Caki2 (cell line): ENCODE measurements at regions not wholly inside any gene's neighbourhood (a gene's known extent, or its start where the extent isn't known, plus 50 kb on each side); places are given as distances from the start of the nearest gene placed in this dataset.
A peak's percentile ranks its signal among the peaks of the same experiment; 100 is the strongest.
"Not testable (repeated sequence)": the region's sequence is repeated elsewhere in the genome, so short reads cannot be mapped to it uniquely, and the experiment has no call there.

Experiments used
- DNase-seq: peaks from one replicate; pipeline ENCODE4 v3.0.0-alpha.2; 2015; ENCODE audit warnings: low read depth
- in situ Hi-C: cut with HindIII; loops from 2 replicates; pipeline ENCODE4 v1.10.0; 2016; ENCODE audit warnings: low sequenced_read_pairs, low pct_unique_long_range_greater_than_20kb, mixed read lengths

- no peak for DNase-seq
- in situ Hi-C loops: no loop called here
Measured at GRCh38 chr6:88512951-88513350, 346.8 kb upstream of the CNR1 start.

DNA sequence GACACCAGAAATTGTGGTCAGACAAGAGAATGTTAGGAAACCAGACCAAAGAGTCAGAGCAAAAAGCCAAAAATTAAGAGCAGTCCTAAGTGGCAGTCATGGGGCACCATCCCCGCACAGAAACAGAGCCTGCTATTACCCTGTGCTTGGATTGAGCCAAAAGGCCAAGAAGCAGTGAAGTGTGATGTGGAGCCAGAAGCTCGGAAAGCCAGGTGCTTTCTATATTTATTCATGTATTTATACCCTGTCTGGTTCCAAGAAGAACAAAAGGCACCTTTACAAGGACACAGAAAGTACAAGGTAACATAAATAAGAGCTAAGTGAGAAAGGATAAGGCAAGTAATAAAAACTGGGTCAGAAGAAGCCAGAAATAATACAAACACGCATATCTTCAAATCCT lies 336.2 kb upstream of the CNR1 start:
- no peak for DNase-seq
- in situ Hi-C loops: no loop called here

GRCh38 chr6:88499845-88500699 lies 333.9 kb upstream of the CNR1 start:
- in situ Hi-C loops: no loop called here
- no peak for DNase-seq

DNA sequence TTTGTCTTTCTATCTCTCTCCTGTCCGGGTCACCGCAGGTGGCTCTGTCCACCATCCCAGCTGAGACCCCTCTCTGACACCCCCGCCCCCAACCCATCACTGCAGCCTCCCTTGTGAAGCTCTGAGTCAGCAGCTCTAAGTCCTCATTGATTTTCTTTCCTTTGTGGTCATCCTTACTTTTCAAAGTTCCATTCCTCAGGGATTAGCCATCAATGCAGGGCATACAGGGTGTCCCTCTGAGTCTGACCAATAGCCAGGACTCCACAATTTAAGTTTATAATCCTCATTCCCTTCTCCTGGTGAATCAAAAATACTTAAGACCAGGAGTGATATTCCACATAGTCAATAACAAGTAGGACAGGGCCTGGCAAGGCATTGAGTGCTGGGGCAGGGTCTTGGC lies 333.3 kb upstream of the CNR1 start:
- no peak for DNase-seq

DNA sequence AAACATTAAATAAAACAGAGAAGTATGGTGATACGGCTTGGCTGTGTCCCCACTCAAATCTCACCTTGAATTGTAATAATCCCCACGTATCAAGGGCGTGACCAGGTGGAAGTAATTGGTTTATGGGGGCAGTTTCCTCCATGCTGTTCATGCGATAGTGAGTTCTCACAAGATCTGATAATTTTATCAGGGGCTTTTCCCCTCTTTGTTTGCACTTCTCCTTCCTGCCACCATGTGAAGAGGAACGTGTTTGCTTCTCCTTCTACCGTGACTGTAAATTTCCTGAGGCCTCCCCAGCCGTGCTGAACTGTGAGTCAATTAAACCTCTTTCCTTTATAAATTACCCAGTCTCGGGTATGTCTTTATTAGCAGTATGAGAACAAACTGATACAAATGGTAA lies 331.3 kb upstream of the CNR1 start:
- DNase-seq, in situ Hi-C loops: not testable (repeated sequence)

More for the DNA sequence above, 333.3 kb upstream of the CNR1 start:
- in situ Hi-C loops: no loop called here

GRCh38 chr6:88494401-88495140 lies 328.4 kb upstream of the CNR1 start:
- in situ Hi-C loops: no loop called here
- no peak for DNase-seq

GRCh38 chr6:88493717-88494116 lies 327.6 kb upstream of the CNR1 start:
- in situ Hi-C loops: no loop called here
- no peak for DNase-seq

DNA sequence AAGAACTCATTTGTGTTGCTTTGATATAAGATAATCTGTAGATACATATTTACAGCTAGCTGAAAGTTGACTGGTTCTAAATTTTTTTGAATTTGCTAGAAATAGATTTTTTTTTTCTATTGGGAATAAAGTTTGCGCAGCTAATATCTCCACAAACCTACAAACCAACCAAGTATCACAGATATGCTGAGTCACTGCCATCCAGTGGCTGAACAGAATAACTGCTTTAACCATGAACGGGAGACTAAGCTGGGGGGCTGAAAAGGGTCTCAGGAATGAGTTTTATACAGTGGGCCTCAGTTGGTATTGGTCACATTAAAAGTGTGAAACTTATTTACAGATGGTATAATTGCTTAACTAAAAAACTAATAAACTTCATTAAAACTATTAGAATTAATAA lies 326.7 kb upstream of the CNR1 start:
- in situ Hi-C loops: no loop called here

DNA sequence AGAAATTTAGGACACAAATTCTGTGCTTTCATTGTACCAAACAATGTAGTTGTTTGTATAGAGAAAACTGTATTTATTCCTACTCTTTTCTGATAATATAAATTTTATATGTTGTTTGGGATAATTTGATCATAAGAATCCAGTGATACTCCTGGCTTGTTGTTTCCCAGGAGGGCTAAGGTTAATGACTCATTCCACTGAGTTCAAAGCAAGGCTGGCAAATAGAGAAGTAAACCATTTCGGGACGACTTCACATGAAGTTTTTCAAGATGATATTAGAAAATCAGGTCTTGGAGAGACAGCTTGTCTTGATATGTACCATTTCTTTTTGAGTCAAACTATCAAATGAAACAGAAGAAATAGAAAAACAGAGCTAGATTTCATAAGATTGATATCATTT lies 326.1 kb upstream of the CNR1 start:
- in situ Hi-C loops: no loop called here
- no peak for DNase-seq

More for the DNA sequence above, 326.7 kb upstream of the CNR1 start:
- DNase-seq: peak; percentile 23

- in situ Hi-C loops: no loop called here
- no peak for DNase-seq
Measured at GRCh38 chr6:88491266-88491880, 325.2 kb upstream of the CNR1 start.

- DNase-seq: no peak
- in situ Hi-C loops: no loop called here
Measured at GRCh38 chr6:88490908-88491264, 324.7 kb upstream of the CNR1 start.

- DNase-seq: no peak
- in situ Hi-C loops: no loop called here
Measured at GRCh38 chr6:88490195-88490907, 324.2 kb upstream of the CNR1 start.

- no peak for DNase-seq
- in situ Hi-C loops: no loop called here
Measured at GRCh38 chr6:88483424-88483823, 317.3 kb upstream of the CNR1 start.

DNA sequence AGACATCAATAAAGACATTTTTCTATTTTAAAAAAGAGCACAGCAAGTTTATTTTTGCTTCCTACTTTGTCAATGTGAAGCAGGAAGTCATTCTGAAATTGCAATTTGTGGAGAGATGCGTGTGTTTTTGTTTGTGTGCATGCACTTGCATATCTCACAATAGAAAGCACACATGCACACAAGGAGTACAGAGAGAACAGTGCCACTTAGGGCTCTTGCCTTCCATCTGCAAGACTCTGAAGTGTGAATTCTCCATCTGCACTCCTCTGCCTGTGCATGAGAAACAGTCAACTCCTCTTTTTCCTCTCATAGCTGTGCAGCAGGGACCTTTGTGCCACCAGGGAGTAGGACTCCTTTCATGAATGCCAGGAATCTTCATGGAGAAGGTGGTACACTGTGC lies 316.3 kb upstream of the CNR1 start:
- no peak for DNase-seq
- in situ Hi-C loops: no loop called here

DNA sequence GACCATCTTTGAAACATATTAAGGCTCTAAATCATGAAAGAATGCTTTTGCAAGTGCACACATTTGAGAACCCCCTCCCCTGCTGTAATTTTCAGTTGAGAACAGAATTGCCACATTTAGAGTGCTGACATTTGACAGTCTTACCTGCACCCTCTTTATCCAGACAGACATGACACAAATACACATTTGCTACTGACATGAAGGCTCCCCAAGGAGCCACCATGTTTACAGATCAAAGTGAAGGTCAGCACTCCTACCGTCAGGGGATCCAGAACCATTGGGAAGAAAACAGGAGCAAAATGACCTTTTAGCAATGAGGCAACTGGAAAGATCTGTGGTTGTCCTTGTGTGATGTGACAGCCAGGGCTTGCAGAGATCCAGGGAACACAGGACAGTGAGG lies 315.4 kb upstream of the CNR1 start:
- no peak for DNase-seq
- in situ Hi-C loops: no loop called here

GRCh38 chr6:88480816-88481215 lies 314.7 kb upstream of the CNR1 start:
- no peak for DNase-seq
- in situ Hi-C loops: no loop called here

DNA sequence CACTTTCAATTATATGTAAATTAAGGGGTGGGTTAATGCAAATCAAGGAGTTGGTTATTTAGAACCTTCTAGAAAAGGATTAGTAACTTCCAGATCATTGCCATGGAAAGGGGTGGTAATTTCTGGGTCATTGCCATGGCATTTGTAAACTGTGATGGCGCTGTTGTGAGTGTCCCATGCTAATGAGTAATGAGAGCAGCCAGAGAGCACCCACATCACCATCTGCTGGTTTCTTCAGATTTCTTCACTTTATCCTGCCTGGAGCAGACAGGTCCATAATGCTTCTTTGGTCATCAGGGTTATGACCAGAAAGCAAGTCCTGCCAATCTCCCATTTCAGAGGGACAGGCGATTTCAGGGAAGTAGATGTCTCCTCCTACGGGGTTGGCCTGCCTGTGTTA lies 311.3 kb upstream of the CNR1 start:
- DNase-seq: no peak
- in situ Hi-C loops: no loop called here

DNA sequence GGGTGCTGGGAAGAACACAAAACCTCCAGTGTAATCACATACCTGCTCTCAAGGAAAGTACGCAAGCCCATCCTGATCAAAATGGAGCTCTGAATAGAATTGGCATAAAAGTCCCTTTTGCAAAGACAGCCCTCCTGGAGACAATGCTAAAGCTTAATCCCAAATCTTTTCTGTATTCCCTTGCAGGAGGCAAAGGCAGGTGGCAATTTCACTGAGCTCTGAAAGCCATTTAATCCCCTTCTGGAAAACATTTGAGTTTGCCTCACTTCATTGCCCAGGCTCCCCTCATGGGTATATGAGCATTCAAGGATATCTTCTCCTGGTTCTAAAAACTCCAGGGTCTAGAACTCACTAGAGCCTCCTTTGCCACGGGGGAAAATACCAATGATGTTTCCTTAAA lies 310.2 kb upstream of the CNR1 start:
- in situ Hi-C loops: no loop called here
- DNase-seq: no peak

GRCh38 chr6:88474720-88475119 lies 308.6 kb upstream of the CNR1 start:
- in situ Hi-C loops: no loop called here

More at GRCh38 chr6:88474720-88475119, 308.6 kb upstream of the CNR1 start:
- no peak for DNase-seq
